ENCODE measurements at regions not wholly inside any gene's neighbourhood (a gene's known extent, or its start where the extent isn't known, plus 50 kb on each side); places are given as distances from the start of the nearest gene placed in this dataset.

DNA sequence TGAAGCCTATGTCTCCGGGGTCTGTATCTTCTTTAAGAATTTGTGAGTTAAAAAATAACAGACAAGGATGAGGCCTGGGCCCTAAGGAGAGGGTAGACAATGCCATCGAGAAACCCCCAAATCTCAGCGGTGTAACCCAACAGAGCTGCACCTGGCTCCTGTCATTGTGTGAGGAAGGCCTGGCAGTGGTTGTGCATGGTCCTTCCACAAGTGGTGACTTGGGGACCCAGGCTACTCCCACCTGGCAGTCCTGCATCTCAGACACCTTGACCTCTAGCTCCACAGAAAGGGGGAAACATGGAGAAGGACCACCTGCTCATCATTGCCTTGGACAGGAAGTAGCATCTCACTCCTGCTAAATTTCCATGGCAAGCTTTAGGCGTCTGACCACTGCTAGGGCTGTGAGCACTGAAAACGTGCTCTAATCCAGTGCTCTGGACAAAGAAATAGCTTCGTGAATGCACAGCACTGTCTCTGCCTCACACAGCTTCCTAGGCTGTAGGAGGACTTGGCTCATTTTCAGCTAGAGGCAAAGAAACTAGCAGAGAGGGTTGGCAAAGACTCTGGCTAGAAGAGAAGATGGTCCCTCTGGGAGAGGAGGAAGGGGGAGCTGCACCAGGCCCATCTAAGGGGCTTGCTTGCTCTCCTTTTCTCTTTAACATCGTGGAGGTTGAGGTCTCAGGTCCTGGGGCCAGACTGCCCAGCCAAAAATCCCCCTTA, 273.9 kb upstream of the ZMIZ1 start:
- no peak for TF ChIP-seq EZH2 (IDR thresholded peaks at IDR 0.05)
- no peak for TF ChIP-seq POLR2AphosphoS5 (IDR thresholded peaks at IDR 0.05; ENCODE audit: borderline replicate concordance, low read depth, low read length)
- TF ChIP-seq FOXP2 (optimal IDR thresholded peaks at IDR 0.05; ENCODE audit: control extremely low read depth, extremely low read length, insufficient read depth): no peak

Measured in SK-N-MC (cell line).